MM.1S (cell line): ENCODE measurements at regions not wholly inside any gene's neighbourhood (a gene's known extent, or its start where the extent isn't known, plus 50 kb on each side); places are given as distances from the start of the nearest gene placed in this dataset.

Source experiments
- DNase-seq: peaks from one replicate; pipeline ENCODE4 v3.0.0-alpha.2; 2015
- H2AFZ ChIP-seq: fragments of 300-600 bp; sonication (generic); 2 replicates; pipeline ENCODE4 v1.6.0; 2016; ENCODE audit warnings: antibody characterized with exemption, low read length
- H3F3A ChIP-seq: fragments of 300-600 bp; sonication (generic); 2 replicates; pipeline ENCODE4 v1.6.1; 2016; ENCODE audit warnings: mild to moderate bottlenecking, antibody characterized with exemption, low read length, moderate library complexity, mixed read lengths; ENCODE audit not compliant: insufficient read depth
- H3K27ac ChIP-seq: fragments of 300-600 bp; sonication (generic); 2 replicates; pipeline ENCODE4 v1.5.1; 2016; ENCODE audit warnings: mild to moderate bottlenecking, low read length
- H3K27me3 ChIP-seq: fragments of 300-600 bp; sonication (generic); replicated peaks from 2 replicates; pipeline ENCODE4 v1.6.0; 2016; ENCODE audit warnings: low read length; ENCODE audit not compliant: insufficient read depth
- H3K36me3 ChIP-seq: fragments of 300-600 bp; sonication (generic); replicated peaks from 2 replicates; pipeline ENCODE4 v1.6.1; 2016; ENCODE audit warnings: mild to moderate bottlenecking, low read length, mixed read lengths; ENCODE audit not compliant: insufficient read depth
- H3K4me1 ChIP-seq: fragments of 300-600 bp; sonication (generic); 2 replicates; pipeline ENCODE4 v1.6.1; 2016; ENCODE audit warnings: low read length, mixed read lengths
- H3K4me2 ChIP-seq: fragments of 300-600 bp; sonication (generic); 2 replicates; pipeline ENCODE4 v1.6.0; 2016; ENCODE audit warnings: low read depth, low read length
- H3K4me3 ChIP-seq: fragments of 300-600 bp; sonication (generic); 2 replicates; pipeline ENCODE4 v1.5.1; 2016; ENCODE audit warnings: low read length, mixed read lengths
- H3K79me2 ChIP-seq: fragments of 300-600 bp; sonication (generic); 2 replicates; pipeline ENCODE4 v1.6.1; 2016; ENCODE audit warnings: mixed run types, low read length, mixed read lengths
- H3K9ac ChIP-seq: fragments of 300-600 bp; sonication (generic); 2 replicates; pipeline ENCODE4 v1.6.1; 2016; ENCODE audit warnings: low read length, mixed read lengths
- H3K9me2 ChIP-seq: fragments of 300-600 bp; sonication (generic); replicated peaks from 2 replicates; pipeline ENCODE4 v1.6.1; 2016; ENCODE audit warnings: mild to moderate bottlenecking, low read length, mixed read lengths; ENCODE audit not compliant: insufficient read depth
- H3K9me3 ChIP-seq: fragments of 300-600 bp; sonication (generic); replicated peaks from 2 replicates; pipeline ENCODE4 v1.6.1; 2016; ENCODE audit warnings: mild to moderate bottlenecking, low read length, mixed read lengths; ENCODE audit not compliant: insufficient read depth
- H4K20me1 ChIP-seq: fragments of 300-600 bp; sonication (generic); 2 replicates; pipeline ENCODE4 v1.6.1; 2016; ENCODE audit warnings: mild to moderate bottlenecking, low read length, moderate library complexity, mixed read lengths; ENCODE audit not compliant: insufficient read depth
- CTCF ChIP-seq: fragments of 300-600 bp; sonication (generic); IDR thresholded peaks from 2 replicates; pipeline ENCODE4 v1.5.1; 2016; ENCODE audit warnings: antibody characterized with exemption, low read length, mixed read lengths
- EZH2 ChIP-seq: fragments of 300-600 bp; sonication (generic); optimal IDR thresholded peaks from 2 replicates; pipeline ENCODE3; 2017; ENCODE audit warnings: low read depth, mild to moderate bottlenecking, antibody characterized with exemption, low read length, mixed read lengths
- EZH2phosphoT487 ChIP-seq: fragments of 300-600 bp; sonication (generic); IDR thresholded peaks from 2 replicates; pipeline ENCODE4 v1.6.1; 2018; ENCODE audit warnings: antibody characterized with exemption, low read length

DNA sequence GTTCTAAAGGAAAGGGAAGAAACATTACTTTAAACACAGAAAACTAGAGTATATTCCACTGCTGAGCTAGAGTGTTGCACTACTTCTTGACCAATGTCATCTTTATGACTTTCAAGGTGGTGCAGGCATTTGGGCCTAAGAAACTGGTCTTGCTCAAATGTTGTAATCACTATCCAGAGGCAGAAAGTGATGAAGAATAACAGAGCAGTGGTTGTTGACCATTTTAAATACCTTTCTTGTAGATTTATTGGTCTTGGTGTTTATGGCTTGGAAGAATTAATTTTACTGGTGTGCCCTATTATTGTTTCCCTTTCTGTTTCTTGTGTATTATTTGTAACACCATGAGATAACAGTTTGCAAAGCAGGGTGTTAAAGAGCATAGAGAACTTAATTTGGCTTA lies 56.9 kb upstream of the SCN7A start:
- Histone ChIP-seq H3K4me1 (no peaks in the 10 kb centered on the region), H3K9me3 (no peaks in the 10 kb centered on the region), H3K4me2 (no peak overlapping the region), H3K9me2 (no peaks in the 10 kb centered on the region), H4K20me1 (no peaks in the 10 kb centered on the region), H3K27ac (no peak overlapping the region), H3K9ac (no peak overlapping the region), H3K36me3 (no peaks in the 10 kb centered on the region), H3K27me3 (no peaks in the 10 kb centered on the region), H3K4me3 (no peak overlapping the region), H2AFZ (no peak overlapping the region), H3K79me2 (no peaks in the 10 kb centered on the region), H3F3A (no peaks in the 10 kb centered on the region)
- TF ChIP-seq EZH2, result no peak
- no peak for DNase-seq

GRCh38 chr2:166545473-166545872 lies 51.4 kb upstream of the SCN7A start:
- no peaks in the 10 kb centered on the region for H3K4me1 ChIP-seq
- H3K4me2 ChIP-seq, result no peak overlapping the region
- H3F3A ChIP-seq, result no peaks in the 10 kb centered on the region
- no peak overlapping the region for H3K9ac ChIP-seq
- no peaks in the 10 kb centered on the region for H4K20me1 ChIP-seq
- no peaks in the 10 kb centered on the region for H3K27me3 ChIP-seq
- H3K79me2 ChIP-seq, result no peaks in the 10 kb centered on the region
- no peak for TF ChIP-seq EZH2
- TF ChIP-seq CTCF, result no peak
- no peak for TF ChIP-seq EZH2phosphoT487
- DNase-seq, result no peak
- H3K4me3 ChIP-seq, result no peak overlapping the region
- no peak overlapping the region for H2AFZ ChIP-seq
- H3K36me3 ChIP-seq, result no peaks in the 10 kb centered on the region
- H3K9me3 ChIP-seq, result no peaks in the 10 kb centered on the region
- no peak overlapping the region for H3K27ac ChIP-seq
- H3K9me2 ChIP-seq, result no peaks in the 10 kb centered on the region
